ENCODE measurements at regions not wholly inside any gene's neighbourhood (a gene's known extent, or its start where the extent isn't known, plus 50 kb on each side); places are given as distances from the start of the nearest gene placed in this dataset.
A peak's percentile ranks its signal among the peaks of the same experiment; 100 is the strongest.

DNA sequence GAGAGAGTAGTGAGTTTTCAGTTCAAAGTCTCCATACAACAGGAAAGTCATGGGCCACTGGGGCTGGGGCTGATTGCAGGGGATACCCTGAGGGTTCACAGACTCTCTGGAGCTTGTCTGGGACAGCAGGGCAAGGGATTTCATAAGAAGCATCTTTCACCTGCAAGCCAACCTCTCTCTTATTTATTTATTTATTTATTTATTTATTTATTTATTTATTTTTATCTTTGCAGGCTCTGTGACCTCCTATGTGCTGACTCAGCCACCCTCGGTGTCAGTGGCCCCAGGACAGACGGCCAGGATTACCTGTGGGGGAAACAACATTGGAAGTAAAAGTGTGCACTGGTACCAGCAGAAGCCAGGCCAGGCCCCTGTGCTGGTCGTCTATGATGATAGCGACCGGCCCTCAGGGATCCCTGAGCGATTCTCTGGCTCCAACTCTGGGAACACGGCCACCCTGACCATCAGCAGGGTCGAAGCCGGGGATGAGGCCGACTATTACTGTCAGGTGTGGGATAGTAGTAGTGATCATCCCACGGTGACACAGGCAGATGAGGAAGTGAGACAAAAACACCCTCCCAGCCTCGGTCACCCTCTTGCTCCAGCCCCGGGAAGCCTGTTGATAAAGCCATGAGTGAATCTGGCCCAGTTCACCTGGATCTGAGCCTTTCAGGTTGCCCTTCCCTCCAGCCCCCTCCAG lies 68.4 kb downstream of the GGTLC2 start:
- peak in 1 of 3 donors; percentile 49 for DNase-seq
- no peaks in the 10 kb centered on the region for H3K36me3 ChIP-seq
- peaks cover 0 to 12% (median 0%) of the 10 kb centered on the region in 4 donors for H3K4me1 ChIP-seq
- H3K27me3 ChIP-seq, result no peaks in the 10 kb centered on the region
- H3K27ac ChIP-seq, result peak overlapping the region in 1 of 4 donors; percentile 58
- TF ChIP-seq, protein P1, sequence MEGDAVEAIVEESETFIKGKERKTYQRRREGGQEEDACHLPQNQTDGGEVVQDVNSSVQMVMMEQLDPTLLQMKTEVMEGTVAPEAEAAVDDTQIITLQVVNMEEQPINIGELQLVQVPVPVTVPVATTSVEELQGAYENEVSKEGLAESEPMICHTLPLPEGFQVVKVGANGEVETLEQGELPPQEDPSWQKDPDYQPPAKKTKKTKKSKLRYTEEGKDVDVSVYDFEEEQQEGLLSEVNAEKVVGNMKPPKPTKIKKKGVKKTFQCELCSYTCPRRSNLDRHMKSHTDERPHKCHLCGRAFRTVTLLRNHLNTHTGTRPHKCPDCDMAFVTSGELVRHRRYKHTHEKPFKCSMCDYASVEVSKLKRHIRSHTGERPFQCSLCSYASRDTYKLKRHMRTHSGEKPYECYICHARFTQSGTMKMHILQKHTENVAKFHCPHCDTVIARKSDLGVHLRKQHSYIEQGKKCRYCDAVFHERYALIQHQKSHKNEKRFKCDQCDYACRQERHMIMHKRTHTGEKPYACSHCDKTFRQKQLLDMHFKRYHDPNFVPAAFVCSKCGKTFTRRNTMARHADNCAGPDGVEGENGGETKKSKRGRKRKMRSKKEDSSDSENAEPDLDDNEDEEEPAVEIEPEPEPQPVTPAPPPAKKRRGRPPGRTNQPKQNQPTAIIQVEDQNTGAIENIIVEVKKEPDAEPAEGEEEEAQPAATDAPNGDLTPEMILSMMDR (IDR thresholded peaks at IDR 0.05), result no peak
- TF ChIP-seq POLR2A (IDR thresholded peaks at IDR 0.05), result no peak
- no peaks in the 10 kb centered on the region for H3K9me3 ChIP-seq
- H3K4me3 ChIP-seq, result no peak overlapping the region

DNA sequence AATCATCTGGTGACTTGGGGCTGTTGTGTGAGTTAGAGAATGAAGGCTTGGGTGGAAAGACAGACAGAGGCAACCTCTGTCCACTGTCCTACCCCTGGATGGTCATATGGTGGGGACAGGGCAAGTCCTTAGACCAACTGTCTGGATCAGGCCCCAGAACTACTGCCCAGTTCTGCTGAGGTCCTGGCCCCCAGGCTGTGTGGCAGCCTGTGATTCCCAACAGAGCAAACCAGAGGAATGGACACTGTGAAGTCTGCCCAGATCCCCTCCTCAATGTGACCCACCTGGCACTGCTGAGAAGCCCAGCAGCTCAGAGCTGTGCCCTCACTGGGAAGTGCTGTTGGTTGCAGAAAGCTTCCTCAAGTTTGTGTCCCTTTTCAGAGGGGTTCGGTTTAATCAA lies 69.0 kb downstream of the GGTLC2 start:
- no peaks in the 10 kb centered on the region for H3K36me3 ChIP-seq
- no peak for DNase-seq
- no peak overlapping the region for H3K4me3 ChIP-seq
- H3K4me1 ChIP-seq, result peaks cover 0 to 12% (median 0%) of the 10 kb centered on the region in 4 donors
- TF ChIP-seq, protein P1 (IDR thresholded peaks at IDR 0.05), result no peak
- no peak for TF ChIP-seq POLR2A (IDR thresholded peaks at IDR 0.05)
- peak overlapping the region in 1 of 4 donors; percentile 58 for H3K27ac ChIP-seq
- no peaks in the 10 kb centered on the region for H3K9me3 ChIP-seq
- no peaks in the 10 kb centered on the region for H3K27me3 ChIP-seq

GRCh38 chr22:22714600-22715335 lies 70.4 kb downstream of the GGTLC2 start:
- Histone ChIP-seq H3K4me3 (no peak overlapping the region), H3K36me3 (no peaks in the 10 kb centered on the region), H3K4me1 (peaks cover 0 to 12% (median 0%) of the 10 kb centered on the region in 4 donors), H3K9me3 (no peaks in the 10 kb centered on the region), H3K27me3 (no peaks in the 10 kb centered on the region), H3K27ac (peak overlapping the region in 1 of 4 donors; percentile 25)
- TF ChIP-seq, protein P1 (IDR thresholded peaks at IDR 0.05), result no peak
- no peak for TF ChIP-seq POLR2A (IDR thresholded peaks at IDR 0.05)
- DNase-seq, result peak in 1 of 3 donors; percentile 50

DNA sequence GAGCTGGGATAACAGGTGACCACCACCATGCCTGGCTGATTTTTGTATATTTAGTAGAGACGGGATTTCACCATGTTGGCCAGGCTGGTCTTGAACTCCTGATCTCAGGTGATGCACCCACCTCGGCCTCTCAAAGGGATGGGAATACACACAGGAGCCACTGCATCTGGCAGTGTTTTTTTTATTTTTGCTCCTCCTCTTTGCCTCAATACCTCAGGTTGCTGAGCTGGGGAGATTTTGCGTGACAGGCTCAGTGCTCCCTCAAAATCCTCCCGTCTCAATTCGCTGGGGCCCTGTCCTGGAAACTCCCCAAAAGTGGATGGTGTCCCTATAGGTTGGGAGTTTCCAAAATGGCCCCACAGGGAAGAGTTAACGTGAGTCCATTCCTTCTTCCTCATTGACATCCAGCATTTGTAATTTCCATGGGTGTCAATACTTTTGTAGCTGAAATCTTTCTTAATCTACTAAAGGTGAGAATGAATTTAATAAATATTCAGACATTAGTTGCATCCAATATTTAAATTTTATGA lies 71.8 kb downstream of the GGTLC2 start:
- DNase-seq, result no peak
- peaks cover 0 to 12% (median 2%) of the 10 kb centered on the region in 4 donors for H3K4me1 ChIP-seq
- no peak overlapping the region for H3K27ac ChIP-seq
- no peaks in the 10 kb centered on the region for H3K36me3 ChIP-seq
- TF ChIP-seq, protein P1 (IDR thresholded peaks at IDR 0.05), result no peak
- no peak for TF ChIP-seq POLR2A (IDR thresholded peaks at IDR 0.05)
- no peaks in the 10 kb centered on the region for H3K27me3 ChIP-seq
- H3K4me3 ChIP-seq, result no peak overlapping the region
- no peaks in the 10 kb centered on the region for H3K9me3 ChIP-seq

GRCh38 chr22:22717664-22718063 lies 73.2 kb downstream of the GGTLC2 start:
- Histone ChIP-seq H3K4me3 (no peak overlapping the region), H3K9me3 (no peaks in the 10 kb centered on the region), H3K36me3 (no peaks in the 10 kb centered on the region), H3K27ac (no peak overlapping the region), H3K27me3 (no peaks in the 10 kb centered on the region), H3K4me1 (peaks cover 0 to 9% (median 4%) of the 10 kb centered on the region in 4 donors)
- no peak for DNase-seq
- no peak for TF ChIP-seq POLR2A (IDR thresholded peaks at IDR 0.05)
- TF ChIP-seq, protein P1 (IDR thresholded peaks at IDR 0.05), result no peak

Measured in Peyer's patch (tissue), 4 donors.